DMS79 treated with DMSO at 0.1 percent for 48 hours (cell line): ENCODE measurements at regions not wholly inside any gene's neighbourhood (a gene's known extent, or its start where the extent isn't known, plus 50 kb on each side); places are given as distances from the start of the nearest gene placed in this dataset.

Experiments used
- DNase-seq: peaks from one replicate; lab custom pipeline; 2025; lab: John Stamatoyannopoulos, UW

DNA sequence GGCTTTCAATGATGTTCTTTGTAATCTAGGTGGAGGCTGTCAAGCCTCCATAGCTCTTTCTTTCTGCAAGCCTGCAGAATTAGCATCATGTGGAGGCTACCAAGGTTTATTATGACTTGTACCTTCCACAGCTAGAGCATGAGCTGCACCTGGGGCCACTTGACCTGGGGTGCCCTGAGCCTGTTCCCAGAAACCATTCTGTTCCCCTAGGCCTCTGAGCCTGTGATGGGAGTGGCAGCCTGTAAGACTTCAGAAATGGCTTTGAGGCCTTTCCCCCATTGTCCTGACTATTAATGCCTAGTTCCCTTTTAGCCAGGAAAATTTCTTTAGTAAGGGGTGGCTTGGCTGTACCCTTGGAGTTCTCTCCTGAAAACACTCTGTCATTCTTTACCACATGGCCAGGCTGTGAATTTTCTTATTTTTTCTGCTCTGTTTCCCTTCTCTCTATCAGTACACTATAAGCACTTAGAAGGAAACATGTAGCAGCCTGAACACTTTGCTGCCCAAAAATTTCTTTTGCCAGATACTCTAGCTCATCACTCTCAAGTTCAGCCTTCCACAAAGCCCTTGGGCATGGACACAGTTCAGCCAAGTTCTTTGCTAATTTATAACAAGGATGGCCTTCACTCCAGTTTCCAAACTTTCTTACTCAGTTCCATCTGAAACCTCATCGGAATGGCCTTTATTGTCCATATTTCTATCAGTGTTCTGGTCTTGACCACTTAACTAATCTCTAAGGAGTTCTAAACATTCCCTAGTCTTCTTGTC, 61.4 kb upstream of the NR3C1 start:
- DNase-seq = no peak

DNA sequence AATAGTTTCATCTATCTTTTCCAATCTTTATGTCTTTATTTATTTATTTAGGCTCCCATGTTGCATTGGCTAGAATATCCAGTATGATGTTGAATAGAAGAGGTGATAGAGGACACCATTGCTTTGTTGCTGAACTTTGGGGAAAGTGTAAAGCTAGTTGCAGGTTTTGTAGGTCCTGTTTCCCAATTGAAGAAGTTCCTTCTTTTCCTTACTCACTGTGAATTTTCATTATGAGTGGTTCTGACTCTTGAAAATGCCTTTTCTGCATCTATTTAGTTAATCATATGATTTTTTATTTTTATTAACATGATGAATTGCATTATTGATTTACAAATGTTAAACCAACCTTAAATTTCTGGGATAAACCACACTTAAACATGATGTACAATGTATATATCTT, 58.9 kb upstream of the NR3C1 start:
- no peak for DNase-seq

DNA sequence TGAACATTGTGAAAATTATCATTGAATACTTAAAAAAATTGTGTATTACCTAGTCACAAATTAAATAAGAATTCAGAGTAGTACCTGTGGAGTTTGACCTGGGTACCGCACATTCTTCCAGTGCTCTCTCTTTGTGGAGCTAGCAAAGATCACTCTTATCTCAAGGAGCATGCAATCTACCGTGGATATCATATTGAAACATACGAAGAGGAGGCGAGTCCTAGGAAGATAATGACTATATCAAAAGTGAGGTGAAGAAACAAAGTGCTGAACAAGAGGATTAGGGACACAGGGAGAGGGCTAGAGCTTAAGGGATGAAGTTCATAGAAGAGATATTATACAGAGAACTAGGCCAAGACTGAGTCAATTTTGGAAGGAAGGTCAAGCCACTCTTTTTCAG, 55.9 kb upstream of the NR3C1 start:
- DNase-seq = no peak

DNA sequence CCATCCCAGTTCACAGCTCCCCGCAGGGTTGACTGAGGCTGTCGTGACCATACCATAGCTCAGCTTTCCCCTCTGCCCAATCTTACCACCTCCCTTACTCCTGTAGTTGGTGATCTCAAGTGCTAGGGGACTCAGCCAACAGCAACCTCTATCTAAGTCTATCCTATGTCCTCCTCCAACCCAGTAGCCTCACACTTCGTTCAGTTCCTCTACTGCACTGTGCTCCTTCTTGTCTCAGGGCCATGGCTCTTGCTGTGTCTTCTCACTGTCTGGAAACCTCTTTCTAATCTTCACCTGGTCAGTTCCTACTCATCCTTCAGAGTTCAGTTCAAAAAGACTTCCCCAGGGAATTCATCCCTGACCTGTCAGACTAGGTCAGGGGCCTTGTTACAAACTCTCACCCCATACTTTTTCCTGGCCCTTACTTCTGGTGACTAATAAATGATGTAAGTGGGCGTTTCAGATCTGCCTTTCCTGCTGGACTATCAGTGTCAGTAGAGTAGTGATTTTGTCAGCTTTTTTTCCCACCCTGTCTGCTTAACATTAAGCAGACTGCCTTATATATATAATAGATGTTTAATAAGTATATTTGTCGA, 53.6 kb upstream of the NR3C1 start:
- no peak for DNase-seq

DNA sequence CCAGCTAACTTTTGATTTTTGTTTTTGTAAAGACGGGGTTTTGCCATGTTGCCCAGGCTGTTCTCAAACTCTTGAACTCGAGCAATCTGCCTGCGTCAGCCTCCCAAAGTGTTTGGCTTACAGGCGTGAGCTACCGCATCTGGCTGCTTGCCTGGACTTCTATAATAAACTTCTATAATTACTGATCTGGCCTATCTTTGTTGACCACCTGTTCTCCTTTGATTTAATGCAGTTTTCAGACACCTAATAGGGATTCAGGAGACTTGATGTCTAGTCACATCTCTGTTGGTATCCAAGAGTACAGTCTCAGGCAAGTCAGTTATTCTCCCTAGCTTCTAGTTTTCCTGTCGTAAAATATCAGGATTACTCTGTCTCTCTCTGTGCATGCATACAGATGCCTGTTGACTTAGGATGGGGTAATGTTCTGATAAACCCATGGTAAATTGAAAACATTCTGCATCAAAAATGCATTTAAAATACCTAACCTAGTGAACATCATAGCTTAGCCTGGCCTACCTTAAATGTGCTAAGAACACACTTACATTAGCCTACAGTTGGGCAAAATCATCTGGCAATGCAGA, 51.5 kb upstream of the NR3C1 start:
- no peak for DNase-seq

DNA sequence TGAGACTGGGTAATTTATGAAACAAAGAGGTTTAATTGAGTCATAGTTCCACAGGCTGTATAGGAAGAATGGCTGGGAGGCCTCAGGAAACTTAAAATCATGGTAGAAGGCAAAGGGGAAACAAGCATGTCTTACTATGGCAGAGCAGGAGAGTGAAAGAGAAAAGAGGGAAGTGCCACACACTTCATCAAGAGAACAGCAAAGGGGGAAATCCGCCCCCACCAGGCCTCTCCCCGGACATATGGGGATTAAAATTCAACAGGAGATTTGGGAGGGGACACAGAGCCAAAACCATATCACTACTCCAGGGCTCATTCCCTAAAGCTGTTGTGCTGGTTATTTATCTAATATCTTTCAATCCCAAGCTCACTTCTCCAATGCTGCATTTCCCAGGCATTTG, 50.2 kb upstream of the NR3C1 start:
- DNase-seq = no peak
